Spinal cord (tissue), 9 donors: ENCODE measurements at regions not wholly inside any gene's neighbourhood (a gene's known extent, or its start where the extent isn't known, plus 50 kb on each side); places are given as distances from the start of the nearest gene placed in this dataset.

Experiments used
- DNase-seq, 6 donors: peaks; one replicate each; pipeline versions ENCODE4 v3.0.0 to v3.0.0-alpha.2; 2013 to 2015; ENCODE audit warnings: low spot score in 6 of 6, low read depth in 4 of 6
- H3K27ac ChIP-seq: one replicate; pipeline ENCODE4 v1.5.1; 2013; ENCODE audit warnings: low read depth, low read length, control low read depth
- H3K27me3 ChIP-seq: one replicate; pipeline ENCODE4 v1.6.1; 2013; ENCODE audit warnings: low read length; ENCODE audit not compliant: control insufficient read depth, insufficient read depth
- H3K36me3 ChIP-seq: one replicate; pipeline ENCODE4 v1.6.1; 2013; ENCODE audit warnings: low read length; ENCODE audit not compliant: control insufficient read depth, insufficient read depth
- H3K4me1 ChIP-seq: one replicate; pipeline ENCODE4 v1.6.1; 2013; ENCODE audit warnings: low read length; ENCODE audit not compliant: control insufficient read depth, insufficient read depth
- H3K4me3 ChIP-seq: one replicate; pipeline ENCODE4 v1.5.1; 2013; ENCODE audit warnings: low read depth, low read length, control low read depth
- H3K9me3 ChIP-seq: one replicate; pipeline ENCODE4 v1.6.1; 2013; ENCODE audit warnings: low read length; ENCODE audit not compliant: control insufficient read depth, insufficient read depth
- WGBS: methylation state at CpG from one replicate; pipeline ENCODE4 v1.1.5; 2013; ENCODE audit warnings: missing lambda C conversion rate; ENCODE audit not compliant: insufficient coverage; 5-methylcytosine and 5-hydroxymethylcytosine counted together
- donor health status: healthy.

- Histone ChIP-seq H3K36me3 (no peaks in the 10 kb centered on the region), H3K9me3 (no peaks in the 10 kb centered on the region), H3K4me3 (no peak overlapping the region), H3K4me1 (peaks cover 21% of the 10 kb centered on the region), H3K27me3 (no peaks in the 10 kb centered on the region), H3K27ac (no peak overlapping the region)
- DNase-seq = no peak
- 83% methylated on average over 1 of the region's 7 CpGs for WGBS
Measured at GRCh38 chr20:23146857-23147637, 60.9 kb upstream of the CD93 start.

DNA sequence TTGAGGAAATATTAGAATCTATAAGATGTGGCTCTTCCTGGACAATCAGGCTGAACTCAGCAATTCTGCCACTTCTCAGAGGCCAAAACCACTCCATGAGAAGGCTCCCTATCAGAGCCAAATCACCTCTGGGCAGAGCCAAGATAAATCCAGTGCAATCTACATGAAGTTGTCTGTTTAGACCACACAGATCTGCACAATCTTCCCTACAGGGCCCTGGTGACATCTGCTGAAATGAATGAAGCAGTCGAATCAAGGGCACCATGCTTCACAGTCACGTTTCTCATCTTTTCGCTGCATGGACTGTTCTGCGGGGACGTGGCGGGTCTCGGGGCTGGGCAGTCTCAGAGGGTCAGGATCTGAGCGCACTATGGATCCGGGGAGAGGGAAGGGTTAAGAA lies 60.1 kb upstream of the CD93 start:
- H3K9me3 ChIP-seq = no peaks in the 10 kb centered on the region
- WGBS = 60% methylated on average over 1 of the region's 9 CpGs
- no peak for DNase-seq
- no peaks in the 10 kb centered on the region for H3K27me3 ChIP-seq
- H3K4me1 ChIP-seq = peaks cover 18% of the 10 kb centered on the region
- no peaks in the 10 kb centered on the region for H3K36me3 ChIP-seq
- no peak overlapping the region for H3K27ac ChIP-seq
- H3K4me3 ChIP-seq = no peak overlapping the region

DNA sequence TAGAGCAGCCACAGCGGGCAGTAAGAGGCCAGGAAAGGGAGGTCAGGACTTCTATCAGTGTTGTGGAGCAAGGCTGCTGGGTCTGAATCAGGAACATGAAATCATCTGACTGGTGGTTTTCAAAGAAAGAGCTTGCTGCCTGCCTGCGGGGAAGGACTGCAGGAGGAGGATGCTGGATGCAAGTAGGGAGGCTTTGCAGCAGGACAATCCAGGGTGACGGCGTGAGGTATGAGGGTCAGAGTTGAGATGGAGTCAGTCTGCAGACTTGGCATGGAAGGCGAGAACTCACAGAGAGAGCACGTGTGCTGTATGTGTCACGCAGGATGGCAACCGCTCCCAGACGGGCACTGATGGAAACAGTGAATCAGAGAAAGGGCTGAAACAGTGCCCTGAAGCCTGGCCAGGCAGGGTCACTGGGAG lies 59.2 kb upstream of the CD93 start:
- no peaks in the 10 kb centered on the region for H3K9me3 ChIP-seq
- no peaks in the 10 kb centered on the region for H3K36me3 ChIP-seq
- WGBS = 68% methylated on average over 9 of the region's 9 CpGs
- H3K4me1 ChIP-seq = peaks cover 9% of the 10 kb centered on the region
- DNase-seq = peak in 1 of 6 donors; percentile 36
- no peak overlapping the region for H3K4me3 ChIP-seq
- no peak overlapping the region for H3K27ac ChIP-seq
- H3K27me3 ChIP-seq = no peaks in the 10 kb centered on the region

DNA sequence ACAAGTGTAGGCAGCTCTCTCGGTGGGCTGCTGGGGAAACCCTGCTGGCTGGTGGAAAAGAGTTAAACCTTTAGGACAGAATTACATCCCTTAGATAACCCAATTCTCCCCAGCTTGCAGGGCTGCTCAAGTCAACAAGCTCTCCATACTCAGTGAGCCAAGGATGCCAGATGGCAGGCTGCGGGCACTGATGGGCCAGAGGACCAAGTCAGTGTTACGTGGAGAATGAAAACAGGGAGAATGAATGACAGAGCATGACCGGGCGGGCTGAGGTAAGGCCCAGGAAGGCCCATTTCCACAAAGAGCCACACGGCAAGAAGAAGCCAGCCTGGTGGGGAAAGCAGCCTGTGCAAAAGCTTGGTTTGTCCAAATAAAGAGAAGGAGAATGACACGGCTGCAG lies 58.7 kb upstream of the CD93 start:
- Histone ChIP-seq H3K4me3 (no peak overlapping the region), H3K4me1 (peaks cover 8% of the 10 kb centered on the region)
- no peak for DNase-seq

GRCh38 chr20:23143986-23144690 lies 58.0 kb upstream of the CD93 start:
- peaks cover 8% of the 10 kb centered on the region for H3K4me1 ChIP-seq
- H3K4me3 ChIP-seq = no peak overlapping the region
- DNase-seq = no peak
- no peaks in the 10 kb centered on the region for H3K36me3 ChIP-seq
- no peak overlapping the region for H3K27ac ChIP-seq
- H3K9me3 ChIP-seq = no peaks in the 10 kb centered on the region
- 97% methylated on average over 8 of the region's 8 CpGs for WGBS
- no peaks in the 10 kb centered on the region for H3K27me3 ChIP-seq

More for the DNA sequence above, 58.7 kb upstream of the CD93 start:
- Histone ChIP-seq H3K36me3 (no peaks in the 10 kb centered on the region), H3K27me3 (no peaks in the 10 kb centered on the region), H3K9me3 (no peaks in the 10 kb centered on the region), H3K27ac (no peak overlapping the region)
- 72% methylated on average over 6 of the region's 7 CpGs for WGBS

- Histone ChIP-seq H3K27me3 (no peaks in the 10 kb centered on the region), H3K36me3 (no peaks in the 10 kb centered on the region), H3K27ac (no peak overlapping the region), H3K4me3 (no peak overlapping the region), H3K4me1 (peaks cover 8% of the 10 kb centered on the region), H3K9me3 (no peaks in the 10 kb centered on the region)
- WGBS = 71% methylated on average over 4 of the region's 5 CpGs
- no peak for DNase-seq
Measured at GRCh38 chr20:23143098-23143497, 57.0 kb upstream of the CD93 start.

DNA sequence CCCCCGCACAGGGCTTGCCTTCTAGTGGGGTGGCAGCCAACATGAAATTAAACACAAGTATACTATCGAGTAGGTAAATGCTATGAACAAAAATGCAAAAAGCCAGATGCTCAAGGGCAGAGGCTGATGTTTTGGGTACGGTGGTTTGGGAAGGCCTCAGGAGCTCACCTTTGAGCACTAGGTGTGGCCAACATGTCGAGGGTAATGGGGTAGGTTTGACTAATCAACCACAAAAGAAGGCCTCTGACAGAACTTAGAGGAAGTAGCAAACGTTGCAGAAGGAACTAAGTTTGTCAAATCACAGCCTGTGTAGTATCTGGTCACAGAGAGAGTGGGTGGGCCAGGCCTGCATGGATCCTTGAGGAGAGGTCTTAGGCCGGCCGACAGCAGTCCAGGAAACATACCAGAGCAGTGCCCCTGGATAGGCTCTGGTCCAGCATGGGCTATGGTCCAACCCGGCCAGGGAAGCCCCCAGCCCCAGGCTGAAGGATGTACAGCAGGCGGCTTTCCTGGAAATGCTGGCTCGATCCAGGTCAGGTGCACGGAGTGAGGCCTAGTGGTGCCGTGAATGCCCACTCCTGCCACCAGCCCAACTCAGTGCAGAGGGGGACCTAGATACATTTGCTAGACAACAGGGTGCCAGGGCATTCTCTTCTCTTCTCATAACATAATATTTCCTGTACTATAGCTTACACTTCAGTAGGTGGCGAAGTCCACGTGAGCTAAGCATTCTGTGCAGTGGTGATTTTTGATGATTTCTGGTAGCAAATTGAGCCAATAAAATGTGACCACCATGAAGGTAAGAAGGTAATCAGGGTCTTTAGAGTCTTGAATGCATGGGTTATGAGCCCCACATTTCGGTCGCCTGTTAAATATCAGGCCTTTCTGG lies 56.3 kb upstream of the CD93 start:
- WGBS = 86% methylated on average over 13 of the region's 16 CpGs

DNA sequence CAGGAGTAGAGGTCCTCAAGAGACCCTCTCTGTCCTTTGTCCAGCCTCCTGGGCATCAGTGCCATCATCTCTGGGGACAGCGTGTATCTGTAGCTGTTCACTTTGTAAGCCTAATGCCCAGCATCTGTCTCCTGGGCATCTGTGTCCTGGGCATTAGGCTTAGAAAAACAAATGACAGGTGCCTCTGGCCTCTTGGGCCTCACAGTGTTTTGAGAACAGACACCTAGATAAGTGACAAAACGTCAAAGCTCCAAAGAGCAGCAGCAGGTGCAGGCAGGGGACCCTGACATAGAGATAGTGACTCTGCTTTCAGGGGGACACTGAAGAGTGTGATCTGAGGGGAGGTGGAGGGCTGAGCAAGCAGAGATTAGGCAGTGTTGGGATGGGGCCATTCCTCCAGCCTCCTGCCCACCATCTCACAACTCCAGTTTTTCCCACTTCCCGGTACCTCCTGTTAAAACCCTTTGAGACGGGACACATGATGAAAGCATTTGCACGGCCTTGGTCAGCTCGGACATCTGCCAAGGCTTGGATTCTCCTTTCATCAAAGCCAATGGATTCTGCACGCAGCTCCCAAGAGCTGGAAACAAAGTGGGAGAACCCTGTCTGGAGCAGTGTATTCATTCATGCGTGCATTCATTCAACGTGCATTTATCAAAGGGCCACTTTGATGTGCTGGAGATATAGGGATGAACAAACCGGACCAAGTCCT lies 55.5 kb upstream of the CD93 start:
- H3K4me3 ChIP-seq = no peak overlapping the region
- H3K9me3 ChIP-seq = no peaks in the 10 kb centered on the region
- peaks cover 8% of the 10 kb centered on the region for H3K4me1 ChIP-seq
- H3K27ac ChIP-seq = no peak overlapping the region
- 69% methylated on average over 9 of the region's 10 CpGs for WGBS
- H3K27me3 ChIP-seq = no peaks in the 10 kb centered on the region
- no peak for DNase-seq
- H3K36me3 ChIP-seq = no peaks in the 10 kb centered on the region

More for the DNA sequence above, 56.3 kb upstream of the CD93 start:
- H3K9me3 ChIP-seq = no peaks in the 10 kb centered on the region
- no peaks in the 10 kb centered on the region for H3K27me3 ChIP-seq
- no peaks in the 10 kb centered on the region for H3K36me3 ChIP-seq
- H3K27ac ChIP-seq = no peak overlapping the region
- H3K4me1 ChIP-seq = peaks cover 8% of the 10 kb centered on the region
- H3K4me3 ChIP-seq = no peak overlapping the region
- DNase-seq = no peak

GRCh38 chr20:23140991-23141390 lies 54.9 kb upstream of the CD93 start:
- H3K4me3 ChIP-seq = no peak overlapping the region
- no peak for DNase-seq
- no peaks in the 10 kb centered on the region for H3K27me3 ChIP-seq
- no peaks in the 10 kb centered on the region for H3K9me3 ChIP-seq
- H3K27ac ChIP-seq = no peak overlapping the region
- 97% methylated on average over 5 of the region's 5 CpGs for WGBS
- no peaks in the 10 kb centered on the region for H3K36me3 ChIP-seq
- H3K4me1 ChIP-seq = peaks cover 8% of the 10 kb centered on the region
